ENCODE measurements at regions not wholly inside any gene's neighbourhood (a gene's known extent, or its start where the extent isn't known, plus 50 kb on each side); places are given as distances from the start of the nearest gene placed in this dataset.

- TF ChIP-seq CTCF (IDR thresholded peaks at IDR 0.05): no peak
- TF ChIP-seq ZFX (IDR thresholded peaks at IDR 0.05; ENCODE audit: borderline replicate concordance): no peak
Measured at GRCh38 chr5:99906776-99907175, 628.4 kb upstream of the FAM174A start.
